Caco-2 (cell line): ENCODE measurements at regions not wholly inside any gene's neighbourhood (a gene's known extent, or its start where the extent isn't known, plus 50 kb on each side); places are given as distances from the start of the nearest gene placed in this dataset.

Source experiments
- BruUV-seq: library from RNA; stranded (reverse); fragments of 400-500 nt; replicated peaks from 2 replicates; lab custom pipeline; 2021; lab: Mats Ljungman, UMichigan
- CTCF ChIA-PET: fragments of 300-600 bp; sonication (Branson Sonifier 250); formaldehyde crosslinking; loops from one replicate; lab custom pipeline; 2022; ENCODE audit warnings: antibody characterized with exemption; lab: Charles Lee
- POLR2A ChIA-PET: fragments of 300-600 bp; sonication (Branson Sonifier 250); formaldehyde crosslinking; loops from one replicate; lab custom pipeline; 2022; ENCODE audit warnings: antibody characterized with exemption; lab: Charles Lee
- DNase-seq, 2 experiments: peaks; one replicate each; pipeline versions ENCODE4 v3.0.0 to v3.0.0-alpha.2; 2020 to 2022
- H3K27me3 ChIP-seq: replicated peaks from 2 replicates; pipeline ENCODE4 v1.6.0; 2011; ENCODE audit warnings: low read length; ENCODE audit not compliant: control insufficient read depth, insufficient read depth
- H3K36me3 ChIP-seq: 2 replicates; pipeline ENCODE4 v1.5.1; 2011; ENCODE audit warnings: low read length; ENCODE audit not compliant: control insufficient read depth, insufficient read depth
- H3K4me1 ChIP-seq: fragments of 250-450 bp; sonication (Bioruptor Pico); 2 replicates; pipeline ENCODE4 v1.5.1; 2020; ENCODE audit warnings: mild to moderate bottlenecking
- H3K4me3 ChIP-seq: 2 replicates; pipeline ENCODE4 v1.5.1; 2011; ENCODE audit warnings: low read depth, mild to moderate bottlenecking, control low read depth, low read length
- H3K9me3 ChIP-seq: fragments of 250-450 bp; sonication (Bioruptor Pico); 2 replicates; pipeline ENCODE4 v1.5.1; 2020; ENCODE audit warnings: mild to moderate bottlenecking, moderate library complexity
- H3K27ac Mint-ChIP-seq: one replicate; pipeline ENCODE4 v1.8.0; 2022; ENCODE audit warnings: mixed read lengths; ENCODE audit not compliant: unreplicated experiment
- H3K27me3 Mint-ChIP-seq: one replicate; pipeline ENCODE4 v1.8.0; 2022; ENCODE audit warnings: mixed read lengths; ENCODE audit not compliant: insufficient read depth, unreplicated experiment
- H3K36me3 Mint-ChIP-seq: one replicate; pipeline ENCODE4 v1.8.0; 2022; ENCODE audit warnings: mild to moderate bottlenecking, mixed read lengths; ENCODE audit not compliant: insufficient read depth, unreplicated experiment
- H3K4me1 Mint-ChIP-seq: one replicate; pipeline ENCODE4 v1.8.0; 2022; ENCODE audit warnings: low read depth, mixed read lengths; ENCODE audit not compliant: unreplicated experiment
- H3K4me3 Mint-ChIP-seq: one replicate; pipeline ENCODE4 v1.8.0; 2022; ENCODE audit warnings: mild to moderate bottlenecking, moderate library complexity, mixed read lengths; ENCODE audit not compliant: unreplicated experiment
- H3K9me3 Mint-ChIP-seq: one replicate; pipeline ENCODE4 v1.8.0; 2022; ENCODE audit warnings: mixed read lengths; ENCODE audit not compliant: unreplicated experiment
- intact Hi-C: fragments of 100-400 bp; cut with micrococcal nuclease; formaldehyde crosslinking; loops from one replicate; pipeline ENCODE4 v1.10.0; 2022; ENCODE audit not compliant: unreplicated experiment
- TF ChIP-seq, protein P1 (sequence below), 2 experiments: fragments of 200-600 bp in 1 of 2; IDR thresholded peaks; 1 replicate in 1 of 2; 2 replicates in 1 of 2; pipeline versions ENCODE4 v1.5.1 to v1.8.0; 2011 to 2022; ENCODE audit warnings: antibody characterized with exemption in 1 of 2, control low read depth in 1 of 2, inconsistent platforms in 1 of 2, low read depth in 1 of 2, low read length in 1 of 2, mild to moderate bottlenecking in 1 of 2, moderate library complexity in 1 of 2; ENCODE audit not compliant: insufficient read depth in 1 of 2, severe bottlenecking in 1 of 2, unreplicated experiment in 1 of 2

GRCh38 chr18:66219817-66220216, 384.1 kb downstream of the CDH19 start:
- H3K27ac Mint-ChIP-seq, result no peak overlapping the region
- H3K4me3 ChIP-seq, result no peak overlapping the region
- no peaks in the 10 kb centered on the region for H3K27me3 Mint-ChIP-seq
- no peaks in the 10 kb centered on the region for H3K4me1 ChIP-seq
- H3K36me3 Mint-ChIP-seq, result no peaks in the 10 kb centered on the region
- DNase-seq, result no peak
- H3K27me3 ChIP-seq, result no peaks in the 10 kb centered on the region
- CTCF ChIA-PET, result no interaction called here
- TF ChIP-seq, protein P1, sequence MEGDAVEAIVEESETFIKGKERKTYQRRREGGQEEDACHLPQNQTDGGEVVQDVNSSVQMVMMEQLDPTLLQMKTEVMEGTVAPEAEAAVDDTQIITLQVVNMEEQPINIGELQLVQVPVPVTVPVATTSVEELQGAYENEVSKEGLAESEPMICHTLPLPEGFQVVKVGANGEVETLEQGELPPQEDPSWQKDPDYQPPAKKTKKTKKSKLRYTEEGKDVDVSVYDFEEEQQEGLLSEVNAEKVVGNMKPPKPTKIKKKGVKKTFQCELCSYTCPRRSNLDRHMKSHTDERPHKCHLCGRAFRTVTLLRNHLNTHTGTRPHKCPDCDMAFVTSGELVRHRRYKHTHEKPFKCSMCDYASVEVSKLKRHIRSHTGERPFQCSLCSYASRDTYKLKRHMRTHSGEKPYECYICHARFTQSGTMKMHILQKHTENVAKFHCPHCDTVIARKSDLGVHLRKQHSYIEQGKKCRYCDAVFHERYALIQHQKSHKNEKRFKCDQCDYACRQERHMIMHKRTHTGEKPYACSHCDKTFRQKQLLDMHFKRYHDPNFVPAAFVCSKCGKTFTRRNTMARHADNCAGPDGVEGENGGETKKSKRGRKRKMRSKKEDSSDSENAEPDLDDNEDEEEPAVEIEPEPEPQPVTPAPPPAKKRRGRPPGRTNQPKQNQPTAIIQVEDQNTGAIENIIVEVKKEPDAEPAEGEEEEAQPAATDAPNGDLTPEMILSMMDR (IDR thresholded peaks at IDR 0.05; ENCODE audit: insufficient read depth in 1 of 2, low read depth in 1 of 2, low read length in 1 of 2, severe bottlenecking in 1 of 2, unreplicated experiment in 1 of 2), result no peak
- no peaks in the 10 kb centered on the region for H3K9me3 ChIP-seq
- H3K4me1 Mint-ChIP-seq, result no peaks in the 10 kb centered on the region
- no peak overlapping the region for H3K4me3 Mint-ChIP-seq
- intact Hi-C loops, result no loop called here
- no TSS peak for BruUV-seq
- no peaks in the 10 kb centered on the region for H3K36me3 ChIP-seq
- no peaks in the 10 kb centered on the region for H3K9me3 Mint-ChIP-seq
- POLR2A ChIA-PET, result no interaction called here

DNA sequence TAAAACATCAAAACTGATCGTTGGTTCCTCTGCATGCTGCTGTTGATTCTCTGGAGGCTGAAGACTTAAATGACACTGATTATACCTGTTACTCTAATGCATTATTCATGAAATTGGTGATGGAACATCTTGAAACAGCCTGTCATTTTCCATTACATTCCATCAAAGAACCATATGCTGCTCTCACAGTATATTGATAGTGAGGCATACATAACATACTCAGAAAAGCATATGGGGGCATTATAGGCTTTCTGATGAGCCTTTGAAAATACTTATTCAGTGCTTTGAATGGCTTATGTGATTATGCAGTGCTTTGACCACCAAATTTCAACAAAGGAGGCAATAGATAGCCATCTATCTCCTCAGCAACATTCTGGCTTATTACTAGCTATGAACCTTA, 392.1 kb downstream of the CDH19 start:
- no peak overlapping the region for H3K4me3 ChIP-seq
- Mint-ChIP-seq H3K27me3 (no peaks in the 10 kb centered on the region), H3K4me1 (no peaks in the 10 kb centered on the region), H3K9me3 (no peaks in the 10 kb centered on the region), H3K36me3 (no peaks in the 10 kb centered on the region), H3K4me3 (no peak overlapping the region), H3K27ac (no peak overlapping the region)
- ChIA-PET POLR2A (no interaction called here), CTCF (no interaction called here)
- TF ChIP-seq, protein P1 (IDR thresholded peaks at IDR 0.05; ENCODE audit: insufficient read depth in 1 of 2, low read depth in 1 of 2, low read length in 1 of 2, severe bottlenecking in 1 of 2, unreplicated experiment in 1 of 2), result no peak
- H3K36me3 ChIP-seq, result no peaks in the 10 kb centered on the region
- H3K4me1 ChIP-seq, result no peaks in the 10 kb centered on the region
- intact Hi-C loops, result no loop called here
- H3K9me3 ChIP-seq, result no peaks in the 10 kb centered on the region
- BruUV-seq, result no TSS peak
- H3K27me3 ChIP-seq, result no peaks in the 10 kb centered on the region
- DNase-seq, result no peak

- intact Hi-C loops, result no loop called here
- TF ChIP-seq, protein P1 (IDR thresholded peaks at IDR 0.05; ENCODE audit: insufficient read depth in 1 of 2, low read depth in 1 of 2, low read length in 1 of 2, severe bottlenecking in 1 of 2, unreplicated experiment in 1 of 2), result no peak
- H3K4me3 ChIP-seq, result no peak overlapping the region
- ChIA-PET CTCF (no interaction called here), POLR2A (no interaction called here)
- DNase-seq, result no peak
- H3K27me3 Mint-ChIP-seq, result no peaks in the 10 kb centered on the region
- no peaks in the 10 kb centered on the region for H3K36me3 Mint-ChIP-seq
- H3K4me1 ChIP-seq, result no peaks in the 10 kb centered on the region
- H3K27me3 ChIP-seq, result no peaks in the 10 kb centered on the region
- H3K4me1 Mint-ChIP-seq, result no peaks in the 10 kb centered on the region
- no peak overlapping the region for H3K4me3 Mint-ChIP-seq
- no peaks in the 10 kb centered on the region for H3K36me3 ChIP-seq
- H3K9me3 ChIP-seq, result no peaks in the 10 kb centered on the region
- no TSS peak for BruUV-seq
- no peaks in the 10 kb centered on the region for H3K9me3 Mint-ChIP-seq
- no peak overlapping the region for H3K27ac Mint-ChIP-seq
These were observed 393.0 kb downstream of the CDH19 start for GRCh38 chr18:66210875-66211274.
